ENCODE measurements at regions not wholly inside any gene's neighbourhood (a gene's known extent, or its start where the extent isn't known, plus 50 kb on each side); places are given as distances from the start of the nearest gene placed in this dataset.

- ChIA-PET POLR2A (no interaction called here), CTCF (no interaction called here), RAD21 (ENCODE audit: low non-redundant PET in 1 of 2, low total read pairs in 2 of 2, uncharacterized antibody in 2 of 2, unreplicated experiment in 2 of 2) (no interaction called here)
- H3K27me3 ChIP-seq (ENCODE audit: insufficient read depth, low read length), result no peaks in the 10 kb centered on the region
- H3K9ac ChIP-seq (ENCODE audit: low read length), result no peak overlapping the region
- H3K9me3 ChIP-seq (ENCODE audit: control insufficient read depth in 1 of 2, insufficient read depth in 1 of 2, low read depth in 1 of 2, low read length in 2 of 2), result no peaks in the 10 kb centered on the region
- no TSS peak for BruUV-seq (replicated peaks)
- no peaks in the 10 kb centered on the region for H3K79me2 ChIP-seq (ENCODE audit: insufficient read depth, low read length)
- intact Hi-C loops (cut with micrococcal nuclease), result no loop called here
- no peaks in the 10 kb centered on the region for H3K4me1 ChIP-seq (ENCODE audit: control insufficient read depth in 1 of 2, insufficient read depth in 2 of 2, low read length in 2 of 2)
- H3K27ac ChIP-seq (ENCODE audit: low read depth, low read length), result no peak overlapping the region
- TF ChIP-seq MAX (IDR thresholded peaks at IDR 0.05), result no peak
- no peak for TF ChIP-seq EZH2phosphoT487 (IDR thresholded peaks at IDR 0.05; ENCODE audit: borderline replicate concordance)
- TF ChIP-seq ATF3 (IDR thresholded peaks at IDR 0.05), result no peak
- TF ChIP-seq ZBTB33 (IDR thresholded peaks at IDR 0.05; ENCODE audit: extremely low read depth, insufficient replicate concordance, low read length), result no peak
- no peak for TF ChIP-seq POLR2AphosphoS5 (IDR thresholded peaks at IDR 0.05; ENCODE audit: low read depth, low read length)
- TF ChIP-seq ELF1 (IDR thresholded peaks at IDR 0.05; ENCODE audit: borderline replicate concordance, low read depth), result no peak
- TF ChIP-seq EZH2 (IDR thresholded peaks at IDR 0.05), result no peak
- TF ChIP-seq CBX3 (IDR thresholded peaks at IDR 0.05; ENCODE audit: low read depth), result no peak
- no peak for TF ChIP-seq SIN3A (IDR thresholded peaks at IDR 0.05; ENCODE audit: low read depth)
- no peak for TF ChIP-seq RAD21 (IDR thresholded peaks at IDR 0.05; ENCODE audit: low read depth)
- no peak for TF ChIP-seq TCF7L2 (IDR thresholded peaks at IDR 0.05; ENCODE audit: borderline replicate concordance, extremely low read depth, insufficient read depth, insufficient read length)
- TF ChIP-seq POLR2A (IDR thresholded peaks at IDR 0.05; ENCODE audit: borderline replicate concordance, extremely low read depth, insufficient read depth, insufficient read length), result no peak
- H3K36me3 ChIP-seq (ENCODE audit: control insufficient read depth in 1 of 2, insufficient read depth in 2 of 2, low read length in 2 of 2), result no peaks in the 10 kb centered on the region
- no peaks in the 10 kb centered on the region for H3K9me2 ChIP-seq (ENCODE audit: insufficient read depth)
- H2AFZ ChIP-seq (ENCODE audit: low read depth, low read length, poor library complexity, severe bottlenecking), result no peak overlapping the region
- no peak overlapping the region for H3K4me2 ChIP-seq (ENCODE audit: low read length)
- DNase-seq (ENCODE audit: low read depth, low spot score), result no peak
- H4K20me1 ChIP-seq (ENCODE audit: insufficient read depth), result no peaks in the 10 kb centered on the region
- ATAC-seq, result no peak
- H3K4me3 ChIP-seq (replicated peaks in 1 of 2; ENCODE audit: low read depth in 1 of 2, low read length in 2 of 2), result no peak overlapping the region
Measured at GRCh38 chr3:164341086-164341485, 737.2 kb downstream of the SI start.

Data from HCT116 (cell line).